Hematopoietic multipotent progenitor cell treated with erythropoietin and hydrocortisone succinate and interleukin-3 and kit ligand, for 4 days (in vitro differentiated cells): ENCODE measurements at regions not wholly inside any gene's neighbourhood (a gene's known extent, or its start where the extent isn't known, plus 50 kb on each side); places are given as distances from the start of the nearest gene placed in this dataset.

Experiments
- DNase-seq: peaks from one replicate; pipeline ENCODE4 v3.0.0-alpha.2; 2015

DNA sequence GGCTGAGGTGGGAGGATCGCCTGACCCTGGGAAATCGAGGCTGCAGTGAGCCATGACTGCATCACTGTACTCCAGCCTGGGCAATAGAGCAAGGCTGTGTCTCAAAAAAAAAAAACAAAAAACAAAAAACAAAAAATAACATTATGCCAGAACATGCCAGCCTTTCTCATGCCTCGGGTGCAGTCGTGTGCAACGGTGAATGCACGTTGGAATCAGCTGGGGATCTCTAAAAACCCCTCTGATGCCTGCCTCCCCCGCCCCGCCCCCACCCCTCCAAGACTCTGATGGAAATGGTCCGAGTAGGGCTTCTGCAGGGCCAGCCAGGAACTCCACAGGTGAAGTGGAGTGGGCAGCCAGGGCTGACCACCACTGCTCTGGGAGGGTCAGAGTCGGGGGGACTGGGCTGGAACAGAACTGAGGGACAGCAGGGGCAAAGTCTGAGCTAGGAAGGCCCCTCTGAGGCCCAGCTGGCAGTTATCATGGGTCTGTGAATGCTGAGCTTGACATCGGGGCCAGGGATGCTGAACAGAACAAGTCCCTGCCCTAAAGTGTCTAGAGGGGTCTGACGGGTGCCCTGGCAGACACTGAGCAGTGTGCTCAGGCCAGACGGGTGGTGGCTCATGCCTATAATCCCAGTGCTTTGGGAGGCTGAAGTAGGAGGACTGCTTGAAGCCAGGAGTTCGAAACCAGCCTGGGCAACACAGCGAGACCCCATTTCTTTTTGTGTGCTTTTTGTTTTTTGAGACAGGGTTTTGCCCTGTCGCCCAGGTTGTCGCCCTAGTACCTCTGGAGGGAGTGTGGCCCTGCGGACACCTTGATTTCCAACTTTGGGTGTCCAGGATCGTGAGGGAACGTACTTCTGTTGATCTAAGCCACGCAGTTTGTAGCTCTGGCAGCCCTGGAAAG, 193.4 kb upstream of the GSE1 start:
- no peak for DNase-seq

DNA sequence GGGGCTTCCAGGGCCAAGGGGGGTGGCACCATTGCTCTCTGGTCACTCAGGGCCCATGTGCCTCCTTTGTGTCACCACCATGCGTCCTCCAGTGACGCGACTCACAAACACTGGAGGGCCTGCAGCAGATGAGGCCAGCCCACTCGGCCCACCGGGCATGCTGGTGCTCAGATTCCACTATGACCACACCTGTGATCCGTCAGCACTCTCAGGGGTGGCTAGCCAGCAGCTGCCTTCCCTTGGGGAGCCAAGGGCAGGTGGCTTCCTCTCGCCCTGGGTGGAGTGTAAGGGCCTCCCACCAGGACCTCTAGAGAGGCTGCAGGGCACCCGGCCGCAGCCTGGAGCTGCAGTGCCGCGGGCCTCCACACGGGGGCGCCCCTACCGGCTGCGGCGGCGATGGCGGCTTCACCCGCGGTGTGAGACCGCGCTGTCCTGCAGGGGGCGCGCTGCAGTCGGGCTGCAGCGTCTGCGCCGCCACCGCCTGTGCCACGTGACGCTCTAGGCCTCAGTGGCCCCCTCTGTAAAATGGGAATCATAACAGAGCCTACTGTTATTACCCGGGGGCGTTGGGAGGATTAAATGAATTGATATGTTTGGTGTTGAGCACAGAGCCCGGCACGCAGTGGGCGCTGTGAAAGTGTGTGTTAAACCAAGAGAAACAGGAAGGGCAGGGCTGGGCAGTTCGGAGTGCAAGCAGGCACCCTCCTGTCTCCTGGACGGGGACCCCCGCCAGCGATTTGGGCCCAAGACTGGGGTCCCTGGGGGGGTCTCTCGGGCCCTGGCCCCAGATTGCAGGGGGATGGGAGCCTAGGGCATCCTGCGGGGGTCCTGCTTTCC, 192.4 kb upstream of the GSE1 start:
- peak; percentile 85 for DNase-seq

GRCh38 chr16:85421338-85422195, 191.6 kb upstream of the GSE1 start:
- DNase-seq: no peak

DNA sequence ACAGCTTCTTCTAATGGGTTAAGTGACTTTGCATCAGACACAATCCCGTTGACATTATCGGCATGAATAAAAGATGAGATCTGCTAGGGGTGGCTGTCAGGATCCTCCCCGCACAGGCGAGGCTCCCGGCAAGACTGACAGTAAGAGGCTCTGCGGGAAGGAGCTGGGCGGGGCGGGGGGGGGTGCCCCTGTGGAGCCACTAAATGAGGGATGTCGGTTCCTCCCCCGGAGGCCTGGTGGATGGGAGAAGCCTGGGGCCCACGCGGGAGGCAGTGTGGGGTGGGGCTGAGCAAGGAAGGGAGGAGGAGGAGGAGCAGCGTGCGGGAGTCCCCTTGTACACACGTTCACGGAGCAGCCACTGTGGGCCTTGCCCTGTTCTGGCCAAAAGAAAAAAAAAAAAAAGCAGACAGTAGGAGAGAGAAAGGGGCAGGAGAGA, 190.9 kb upstream of the GSE1 start:
- DNase-seq: no peak

DNA sequence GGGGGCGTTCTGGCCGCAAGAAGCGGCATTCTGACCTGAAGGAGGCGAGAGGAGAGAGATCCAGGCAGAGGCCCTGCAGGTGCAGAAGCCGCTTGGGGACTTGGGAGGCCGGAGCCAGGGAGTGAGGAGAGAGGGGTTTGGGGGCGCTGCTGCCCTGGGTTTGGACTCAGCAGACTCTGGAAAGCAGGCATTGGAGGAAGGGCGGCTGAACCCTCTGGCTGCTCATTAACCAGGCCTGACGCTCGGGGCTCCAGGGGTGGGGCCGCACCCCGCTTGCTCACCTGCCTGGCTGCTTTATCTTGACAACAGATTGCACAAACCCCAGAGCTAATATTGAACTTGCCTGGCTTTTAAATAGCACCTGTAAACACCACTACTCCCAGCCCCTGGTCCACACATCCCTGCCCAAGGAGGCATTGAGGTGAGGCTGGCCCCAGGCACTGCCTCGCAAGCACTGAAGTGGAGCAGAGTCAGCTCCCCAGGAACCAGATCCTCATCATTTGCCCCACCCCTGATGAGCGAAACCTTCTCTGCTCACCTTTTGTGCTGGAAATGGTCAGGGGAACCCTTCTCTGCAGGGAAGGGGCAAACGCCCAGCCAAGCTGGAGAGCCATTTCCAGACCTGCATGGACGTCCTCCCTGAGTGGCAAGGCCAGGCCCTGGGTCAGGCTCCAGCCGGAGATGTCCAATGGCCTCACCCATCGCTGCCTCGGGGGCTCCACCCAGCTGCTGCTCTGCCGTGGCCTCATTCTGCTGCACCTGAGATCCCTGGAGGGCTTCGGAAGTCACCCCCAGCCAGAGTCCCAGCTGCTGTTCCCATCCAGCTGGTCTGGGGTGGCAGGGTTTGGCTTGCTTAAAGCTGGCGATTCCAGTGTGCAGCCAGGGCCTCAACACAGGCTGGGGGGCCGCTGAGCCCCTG, 190.2 kb upstream of the GSE1 start:
- DNase-seq: no peak

DNA sequence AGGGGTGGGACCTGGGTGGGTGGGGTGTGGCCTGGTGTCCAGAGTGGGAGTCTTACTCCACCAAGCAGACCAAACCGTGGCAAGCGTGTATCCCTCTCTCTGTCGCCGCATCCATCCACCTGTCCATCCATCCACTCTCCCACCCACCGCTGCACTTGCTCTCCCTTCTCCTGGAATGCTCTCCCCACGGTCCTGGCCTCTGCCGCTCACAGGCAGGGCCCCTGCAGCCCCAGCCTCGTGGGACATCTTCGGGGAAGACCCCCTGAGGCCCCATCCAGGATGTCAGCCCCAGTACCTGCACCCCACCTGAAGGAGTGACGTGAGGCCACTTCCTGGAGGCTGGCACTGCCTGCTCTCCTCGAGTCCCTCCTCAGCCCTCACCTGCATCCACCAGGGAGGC, 189.5 kb upstream of the GSE1 start:
- no peak for DNase-seq

DNA sequence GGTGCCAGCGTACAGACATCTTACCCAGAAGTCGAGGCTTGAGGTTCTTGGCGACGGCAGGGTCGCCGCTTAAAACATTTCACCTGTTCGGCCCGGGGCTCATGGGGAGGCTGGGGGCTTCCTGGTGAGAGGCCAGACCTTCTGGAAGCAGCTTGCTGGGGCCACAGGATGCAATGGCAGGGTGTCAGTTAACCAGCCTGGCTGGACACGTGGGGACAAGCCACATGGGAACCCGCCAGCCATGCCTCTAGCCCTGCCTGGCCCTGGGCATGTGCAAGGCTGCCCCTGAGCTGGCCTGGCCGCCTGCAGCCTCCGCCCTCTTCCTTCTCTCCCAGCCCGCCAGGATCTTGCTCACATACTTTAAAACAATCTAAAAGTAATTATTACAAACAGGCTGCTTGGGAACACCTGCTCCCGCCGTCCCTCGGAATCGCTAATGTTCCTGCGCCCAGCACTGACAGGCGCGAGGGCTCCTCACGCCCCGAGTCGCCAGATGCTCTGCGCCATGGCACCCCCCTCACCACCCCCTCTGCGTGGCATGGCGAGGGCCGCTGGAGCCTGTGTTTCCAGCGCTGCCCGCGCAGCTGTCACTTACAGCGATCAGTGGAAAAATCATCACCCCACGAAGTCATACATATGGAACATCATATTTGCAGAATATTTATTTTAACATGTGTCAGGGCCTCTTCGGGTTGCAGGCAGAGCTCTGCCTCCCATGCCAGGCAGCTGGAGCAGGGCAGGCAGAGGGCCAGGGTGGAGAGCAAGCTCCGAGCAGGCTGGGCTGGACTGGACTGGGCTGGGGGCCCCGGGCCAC, 188.7 kb upstream of the GSE1 start:
- DNase-seq: no peak

DNA sequence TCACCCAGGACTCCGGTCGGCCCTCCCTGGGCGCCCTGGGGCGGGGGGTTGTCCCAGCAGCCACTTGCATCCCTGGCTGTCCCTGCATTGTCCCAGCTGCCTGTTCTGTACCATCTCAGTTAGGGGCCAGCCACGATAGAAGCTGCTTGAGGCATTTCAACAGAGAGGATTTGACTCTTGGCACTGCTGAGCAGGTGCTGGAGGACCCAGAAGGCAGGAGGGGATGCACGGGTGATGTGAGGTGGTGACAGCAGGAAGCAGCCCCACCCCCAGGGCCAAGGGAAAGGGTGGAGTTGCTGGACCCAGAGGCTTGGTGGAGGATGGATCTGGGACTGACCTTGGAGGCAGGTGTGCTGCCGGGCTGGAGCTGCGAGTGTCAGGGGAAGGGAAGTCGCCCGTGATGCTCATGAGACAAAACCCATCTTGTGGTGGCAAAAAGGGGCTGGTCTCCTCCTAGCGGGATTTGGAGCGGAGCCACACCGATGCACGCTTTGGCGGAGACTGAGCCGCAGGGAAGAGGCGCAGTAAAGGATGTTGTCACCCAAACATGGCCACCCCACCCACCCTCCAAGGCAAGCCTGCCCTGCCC, 188.0 kb upstream of the GSE1 start:
- DNase-seq: no peak

- no peak for DNase-seq
Measured at GRCh38 chr16:85426806-85427205, 186.3 kb upstream of the GSE1 start.

- peak; percentile 80 for DNase-seq
Measured at GRCh38 chr16:85428168-85428898, 184.8 kb upstream of the GSE1 start.

DNA sequence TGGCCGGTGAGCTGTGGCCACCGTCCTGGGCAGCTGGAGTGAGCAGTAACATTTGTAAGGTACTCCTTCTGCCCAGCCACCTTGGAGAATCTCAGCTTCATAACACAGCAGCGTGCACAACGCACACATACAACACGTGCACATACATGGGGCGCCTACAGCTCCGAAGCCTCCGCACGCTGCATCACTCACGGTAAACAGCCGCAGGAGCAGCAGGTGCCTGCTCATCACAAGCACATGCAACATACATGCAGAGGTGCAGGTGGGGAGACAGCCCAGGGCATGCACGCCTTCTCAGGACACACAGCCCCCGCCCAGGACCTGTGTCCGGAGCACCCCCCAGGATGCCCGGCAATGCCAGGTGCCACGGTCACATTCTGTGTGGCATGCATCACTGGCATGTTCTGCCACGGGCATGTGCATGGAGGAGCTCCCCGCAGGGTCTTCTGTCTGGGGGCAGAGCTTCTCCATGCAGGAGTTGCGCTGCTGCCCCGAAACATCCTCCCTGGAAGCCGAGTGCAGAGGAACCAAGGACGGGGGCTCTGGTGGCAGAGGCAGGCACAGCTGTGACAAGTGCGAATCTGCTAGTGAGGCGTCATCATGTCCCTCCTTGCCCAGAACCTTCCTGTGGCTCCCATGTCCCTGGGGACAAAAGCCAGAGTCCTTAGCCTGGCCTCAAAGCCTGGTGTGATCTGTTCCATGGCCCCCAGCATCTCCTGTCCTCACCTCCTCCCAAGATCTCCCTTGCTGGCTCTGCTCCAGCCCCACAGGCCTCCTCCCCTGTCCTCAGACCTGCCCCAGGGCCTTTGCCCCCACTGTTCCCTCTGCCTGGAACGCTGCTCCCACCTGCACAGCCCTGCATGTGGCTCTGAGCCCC, 184.0 kb upstream of the GSE1 start:
- DNase-seq: no peak

DNA sequence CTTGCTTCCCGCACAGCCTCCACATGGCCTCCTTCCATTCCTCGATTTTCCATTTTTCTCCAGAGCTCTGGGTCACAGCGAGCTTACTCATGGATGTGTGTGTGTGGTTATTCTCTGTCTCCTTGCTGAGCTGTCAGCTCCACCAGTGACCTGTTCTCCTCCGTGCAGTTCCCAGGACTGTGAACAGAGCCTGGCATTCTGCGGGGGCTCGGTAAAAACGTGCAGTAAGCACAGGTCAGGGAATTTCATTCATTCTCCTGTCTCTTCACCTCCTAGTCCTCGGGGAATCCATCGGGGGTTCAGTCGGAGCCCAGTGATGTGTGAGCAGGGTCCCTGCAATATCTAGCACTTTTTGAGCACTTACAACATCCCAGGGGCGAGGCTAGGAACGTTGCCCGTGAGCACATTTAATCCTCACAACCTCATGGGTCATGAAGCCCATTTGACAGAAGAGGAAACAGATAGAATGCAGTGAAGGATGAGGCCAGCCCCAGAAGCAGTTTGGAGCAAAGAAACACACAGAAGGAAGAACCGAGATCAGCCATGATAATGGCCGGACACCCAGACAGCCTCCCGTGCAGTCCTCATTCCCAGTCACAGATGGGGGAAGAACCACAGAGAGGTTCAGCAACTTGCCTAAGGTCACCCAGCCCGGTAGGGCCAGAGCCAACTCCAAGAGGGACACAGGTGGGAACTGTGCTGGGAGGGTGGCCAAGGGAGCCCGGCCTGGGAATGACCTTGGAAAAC, 183.2 kb upstream of the GSE1 start:
- no peak for DNase-seq

DNA sequence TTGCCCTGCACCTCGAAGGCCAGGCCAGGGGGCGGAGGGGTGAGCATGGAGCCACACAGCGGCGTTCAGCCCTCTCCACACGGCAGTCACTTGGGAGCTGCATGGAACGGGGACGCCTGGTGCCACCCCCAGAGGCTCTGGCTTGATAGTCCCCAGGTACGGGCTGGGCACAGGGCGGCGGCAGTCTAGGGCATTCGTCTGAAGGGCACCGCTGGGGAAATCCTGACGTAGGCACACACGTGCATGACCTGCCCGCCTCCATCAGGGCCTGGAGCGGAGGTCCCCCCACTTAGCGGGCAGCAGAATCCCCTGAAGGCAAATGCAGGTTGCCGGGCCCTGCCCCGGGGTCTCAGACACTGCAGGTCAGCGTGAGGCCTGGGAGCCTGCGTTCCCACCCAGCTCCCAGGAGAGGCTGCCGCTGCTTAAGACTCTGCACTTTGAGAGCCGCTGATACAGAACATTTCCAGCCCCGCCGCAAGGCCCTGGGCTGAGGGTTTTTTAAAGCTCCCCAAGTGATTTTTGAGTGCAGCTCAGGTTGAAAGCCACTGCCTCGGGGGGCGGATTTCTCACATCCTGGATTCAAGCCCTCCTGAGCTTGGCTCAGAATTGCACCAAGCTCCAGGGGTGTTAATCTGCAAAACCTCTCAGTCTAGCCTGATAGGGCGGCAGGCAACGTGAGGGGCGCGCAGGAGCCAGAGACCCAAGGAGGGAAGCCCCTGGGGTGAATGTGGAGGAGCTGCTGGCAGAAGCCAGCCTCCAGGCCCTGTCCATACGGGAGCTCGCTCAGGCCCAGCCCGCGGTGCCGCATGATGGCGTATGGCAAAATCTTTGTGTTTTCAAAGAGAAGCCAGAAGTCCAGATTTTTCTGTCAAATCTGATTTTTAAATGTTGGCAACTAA, 182.3 kb upstream of the GSE1 start:
- no peak for DNase-seq

DNA sequence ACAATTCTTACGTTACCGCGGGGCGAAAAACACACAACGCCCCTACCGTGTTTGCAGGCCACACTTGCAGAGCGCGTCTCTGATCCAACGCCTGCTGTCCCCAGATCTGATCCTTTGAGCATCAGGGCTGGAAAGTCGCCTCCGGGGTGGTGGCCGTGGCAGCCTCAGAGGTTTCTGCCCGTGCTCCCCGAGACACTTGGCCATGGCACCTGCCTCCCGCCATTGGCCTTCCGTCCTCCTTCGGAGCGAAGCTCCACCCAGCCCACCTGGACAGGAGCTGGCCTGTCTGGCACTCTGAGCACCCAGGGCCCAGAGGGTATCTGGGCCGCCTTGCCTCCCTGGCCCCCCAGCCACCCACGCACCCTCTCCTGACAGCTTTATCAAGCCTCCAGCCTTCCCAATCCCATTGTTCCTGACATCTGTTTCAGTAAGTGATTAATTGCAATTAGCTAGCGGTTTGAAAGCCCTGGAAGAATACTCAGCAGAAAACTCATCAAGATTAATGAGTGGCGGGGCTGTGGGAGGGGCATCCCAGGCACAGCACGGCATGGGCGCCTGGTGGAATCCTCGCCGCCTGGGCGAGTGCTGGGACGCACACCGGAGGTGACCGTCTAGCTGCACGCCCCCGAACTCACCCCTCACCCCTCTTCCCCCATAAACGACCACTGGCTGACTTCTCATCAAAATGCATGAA, 181.5 kb upstream of the GSE1 start:
- no peak for DNase-seq

GRCh38 chr16:85432606-85433005, 180.5 kb upstream of the GSE1 start:
- no peak for DNase-seq

GRCh38 chr16:85433477-85433876, 179.6 kb upstream of the GSE1 start:
- no peak for DNase-seq
